Astrocyte (in vitro differentiated cells and primary cell): ENCODE measurements at regions not wholly inside any gene's neighbourhood (a gene's known extent, or its start where the extent isn't known, plus 50 kb on each side); places are given as distances from the start of the nearest gene placed in this dataset.

ENCODE experiments used
- DNase-seq: peaks from one replicate; pipeline ENCODE4 v3.0.0-alpha.2; 2010; ENCODE audit warnings: low read depth
- FAIRE-seq: peaks from 2 replicates; lab custom pipeline; 2011; peaks lifted over from hg19 to GRCh38; lab: Jason Lieb, UNC
- H2AFZ ChIP-seq: 2 replicates; pipeline ENCODE4 v1.6.0; 2012; ENCODE audit warnings: low read depth, low read length, inconsistent platforms
- H3K27ac ChIP-seq: 2 replicates; pipeline ENCODE4 v1.5.1; 2011; ENCODE audit warnings: low read depth, low read length, inconsistent platforms
- H3K27me3 ChIP-seq: 2 replicates; pipeline ENCODE4 v1.6.0; 2011; ENCODE audit warnings: low read length, inconsistent platforms; ENCODE audit not compliant: insufficient read depth
- H3K36me3 ChIP-seq: 2 replicates; pipeline ENCODE4 v1.5.1; 2011; ENCODE audit warnings: low read length, inconsistent platforms; ENCODE audit not compliant: insufficient read depth
- H3K4me1 ChIP-seq: 2 replicates; pipeline ENCODE4 v1.5.1; 2011; ENCODE audit warnings: low read length, inconsistent platforms; ENCODE audit not compliant: insufficient read depth
- H3K4me2 ChIP-seq: 2 replicates; pipeline ENCODE4 v1.6.0; 2012; ENCODE audit warnings: low read length, inconsistent platforms
- H3K4me3 ChIP-seq: 2 replicates; pipeline ENCODE4 v1.5.1; 2011; ENCODE audit warnings: low read depth, mild to moderate bottlenecking, low read length, inconsistent platforms; ENCODE audit not compliant: insufficient read depth
- H3K79me2 ChIP-seq: 2 replicates; pipeline ENCODE4 v1.6.0; 2012; ENCODE audit warnings: mild to moderate bottlenecking, low read length, inconsistent platforms; ENCODE audit not compliant: insufficient read depth
- H3K9ac ChIP-seq: 2 replicates; pipeline ENCODE4 v1.6.0; 2012; ENCODE audit warnings: mild to moderate bottlenecking, low read length, inconsistent platforms
- H3K9me3 ChIP-seq: 2 replicates; pipeline ENCODE4 v1.5.1; 2012; ENCODE audit warnings: low read depth, mild to moderate bottlenecking, low read length, inconsistent platforms; ENCODE audit not compliant: insufficient read depth
- H4K20me1 ChIP-seq: 2 replicates; pipeline ENCODE4 v1.6.0; 2012; ENCODE audit warnings: low read length, inconsistent platforms; ENCODE audit not compliant: insufficient read depth
- H3K27ac Mint-ChIP-seq: one replicate; pipeline ENCODE4 v1.8.0; 2021; ENCODE audit warnings: mild to moderate bottlenecking, mixed read lengths; ENCODE audit not compliant: unreplicated experiment
- H3K27me3 Mint-ChIP-seq: one replicate; pipeline ENCODE4 v1.8.0; 2021; ENCODE audit warnings: low read depth, mixed read lengths; ENCODE audit not compliant: unreplicated experiment
- H3K36me3 Mint-ChIP-seq: one replicate; pipeline ENCODE4 v1.8.0; 2021; ENCODE audit warnings: low read depth, mixed read lengths; ENCODE audit not compliant: unreplicated experiment
- H3K4me1 Mint-ChIP-seq: one replicate; pipeline ENCODE4 v1.8.0; 2021; ENCODE audit warnings: low read depth, mixed read lengths; ENCODE audit not compliant: unreplicated experiment
- H3K4me3 Mint-ChIP-seq: one replicate; pipeline ENCODE4 v1.8.0; 2021; ENCODE audit warnings: mild to moderate bottlenecking, moderate library complexity, mixed read lengths; ENCODE audit not compliant: unreplicated experiment
- H3K9me3 Mint-ChIP-seq: one replicate; pipeline ENCODE4 v1.8.0; 2021; ENCODE audit warnings: mild to moderate bottlenecking, mixed read lengths; ENCODE audit not compliant: unreplicated experiment
- CTCF ChIP-seq: IDR thresholded peaks from 2 replicates; pipeline ENCODE4 v1.5.1; 2011; ENCODE audit warnings: low read depth, mild to moderate bottlenecking, inconsistent platforms, low read length, moderate library complexity; ENCODE audit not compliant: insufficient read depth
- EZH2 ChIP-seq: IDR thresholded peaks from 2 replicates; pipeline ENCODE4 v1.6.1; 2012; ENCODE audit warnings: mild to moderate bottlenecking, low read length, inconsistent platforms; ENCODE audit not compliant: insufficient read depth

- Histone ChIP-seq H3K79me2 (no peaks in the 10 kb centered on the region), H4K20me1 (no peaks in the 10 kb centered on the region), H3K27me3 (no peaks in the 10 kb centered on the region), H3K36me3 (no peaks in the 10 kb centered on the region), H2AFZ (no peak overlapping the region), H3K9ac (no peak overlapping the region), H3K4me3 (no peak overlapping the region), H3K27ac (no peak overlapping the region), H3K4me2 (no peak overlapping the region), H3K4me1 (no peaks in the 10 kb centered on the region), H3K9me3 (no peaks in the 10 kb centered on the region)
- Mint-ChIP-seq H3K4me1 (no peaks in the 10 kb centered on the region), H3K27me3 (no peaks in the 10 kb centered on the region), H3K27ac (no peak overlapping the region), H3K9me3 (peaks cover 8% of the 10 kb centered on the region), H3K4me3 (no peak overlapping the region), H3K36me3 (no peaks in the 10 kb centered on the region)
- FAIRE-seq (no peak), DNase-seq (no peak)
- TF ChIP-seq CTCF, result no peak
- no peak for TF ChIP-seq EZH2
These were observed 1227.3 kb downstream of the ROBO2 start for GRCh38 chr3:78267235-78267634.

- no peaks in the 10 kb centered on the region for H3K9me3 ChIP-seq
- no peak for FAIRE-seq
- H3K27ac Mint-ChIP-seq, result no peak overlapping the region
These were observed 1228.2 kb downstream of the ROBO2 start for GRCh38 chr3:78268087-78268486.

More at GRCh38 chr3:78268087-78268486, 1228.2 kb downstream of the ROBO2 start:
- Mint-ChIP-seq H3K4me3 (no peak overlapping the region), H3K27me3 (no peaks in the 10 kb centered on the region), H3K4me1 (no peaks in the 10 kb centered on the region), H3K9me3 (peaks cover 8% of the 10 kb centered on the region), H3K36me3 (no peaks in the 10 kb centered on the region)
- Histone ChIP-seq H3K4me3 (no peak overlapping the region), H2AFZ (no peak overlapping the region), H3K9ac (no peak overlapping the region), H3K27ac (no peak overlapping the region), H3K4me2 (no peak overlapping the region), H3K4me1 (no peaks in the 10 kb centered on the region), H4K20me1 (no peaks in the 10 kb centered on the region), H3K79me2 (no peaks in the 10 kb centered on the region), H3K36me3 (no peaks in the 10 kb centered on the region), H3K27me3 (no peaks in the 10 kb centered on the region)
- DNase-seq, result no peak
- TF ChIP-seq EZH2, result no peak
- no peak for TF ChIP-seq CTCF
